ENCODE measurements at regions not wholly inside any gene's neighbourhood (a gene's known extent, or its start where the extent isn't known, plus 50 kb on each side); places are given as distances from the start of the nearest gene placed in this dataset.

DNA sequence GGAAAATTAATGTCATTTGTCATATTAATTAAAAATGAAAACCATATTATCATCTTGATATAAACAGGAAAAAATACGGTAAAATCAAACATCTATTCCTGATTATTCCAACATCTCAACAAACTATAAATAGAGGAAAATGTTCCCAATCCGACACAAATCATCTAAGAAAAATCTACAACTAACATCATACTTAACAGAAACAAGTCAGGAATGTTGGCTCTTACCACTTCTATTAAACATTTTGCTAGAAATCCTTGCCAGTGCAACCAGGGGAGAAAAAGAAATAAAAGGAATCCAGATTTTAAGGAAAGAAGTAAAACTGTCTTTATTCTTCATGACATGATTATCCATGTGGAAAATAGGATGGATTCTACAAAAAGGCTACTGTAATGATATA is 77.0 kb upstream of the IRF2BP2 start:
- TF ChIP-seq, protein P1, sequence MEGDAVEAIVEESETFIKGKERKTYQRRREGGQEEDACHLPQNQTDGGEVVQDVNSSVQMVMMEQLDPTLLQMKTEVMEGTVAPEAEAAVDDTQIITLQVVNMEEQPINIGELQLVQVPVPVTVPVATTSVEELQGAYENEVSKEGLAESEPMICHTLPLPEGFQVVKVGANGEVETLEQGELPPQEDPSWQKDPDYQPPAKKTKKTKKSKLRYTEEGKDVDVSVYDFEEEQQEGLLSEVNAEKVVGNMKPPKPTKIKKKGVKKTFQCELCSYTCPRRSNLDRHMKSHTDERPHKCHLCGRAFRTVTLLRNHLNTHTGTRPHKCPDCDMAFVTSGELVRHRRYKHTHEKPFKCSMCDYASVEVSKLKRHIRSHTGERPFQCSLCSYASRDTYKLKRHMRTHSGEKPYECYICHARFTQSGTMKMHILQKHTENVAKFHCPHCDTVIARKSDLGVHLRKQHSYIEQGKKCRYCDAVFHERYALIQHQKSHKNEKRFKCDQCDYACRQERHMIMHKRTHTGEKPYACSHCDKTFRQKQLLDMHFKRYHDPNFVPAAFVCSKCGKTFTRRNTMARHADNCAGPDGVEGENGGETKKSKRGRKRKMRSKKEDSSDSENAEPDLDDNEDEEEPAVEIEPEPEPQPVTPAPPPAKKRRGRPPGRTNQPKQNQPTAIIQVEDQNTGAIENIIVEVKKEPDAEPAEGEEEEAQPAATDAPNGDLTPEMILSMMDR (IDR thresholded peaks at IDR 0.05), result no peak
- TF ChIP-seq POLR2A (IDR thresholded peaks at IDR 0.05), result no peak

Measured in uterus (tissue), 2 donors.